HTR-8/SVneo (cell line): ENCODE measurements at regions not wholly inside any gene's neighbourhood (a gene's known extent, or its start where the extent isn't known, plus 50 kb on each side); places are given as distances from the start of the nearest gene placed in this dataset.
"Not testable (repeated sequence)": the region's sequence is repeated elsewhere in the genome, so short reads cannot be mapped to it uniquely, and the experiment has no call there.

Experiments
- DNase-seq: peaks from one replicate; pipeline ENCODE4 v3.0.0; 2011; ENCODE audit warnings: low spot score, mixed read lengths; ENCODE audit not compliant: insufficient read length
- FAIRE-seq: peaks from 2 replicates; lab custom pipeline; 2011; peaks lifted over from hg19 to GRCh38; lab: Jason Lieb, UNC

GRCh38 chr6:14381829-14382677 is 264.5 kb downstream of the CD83 start:
- no peak for DNase-seq
- no peak for FAIRE-seq

GRCh38 chr6:14382678-14383236 is 265.2 kb downstream of the CD83 start:
- FAIRE-seq (no peak), DNase-seq (no peak)

GRCh38 chr6:14383393-14384174 is 266.0 kb downstream of the CD83 start:
- FAIRE-seq (no peak), DNase-seq (no peak)

GRCh38 chr6:14384175-14384949 is 266.8 kb downstream of the CD83 start:
- no peak for DNase-seq
- FAIRE-seq: no peak

- FAIRE-seq (no peak), DNase-seq (no peak)
Observed at GRCh38 chr6:14386263-14386662, 268.7 kb downstream of the CD83 start.

GRCh38 chr6:14386668-14387067 is 269.1 kb downstream of the CD83 start:
- no peak for DNase-seq
- no peak for FAIRE-seq

GRCh38 chr6:14388371-14388770 is 270.8 kb downstream of the CD83 start:
- no peak for FAIRE-seq
- no peak for DNase-seq

GRCh38 chr6:14389776-14390175 is 272.2 kb downstream of the CD83 start:
- peak; percentile 54 for FAIRE-seq
- DNase-seq: not testable (repeated sequence)

GRCh38 chr6:14390805-14391204 is 273.2 kb downstream of the CD83 start:
- DNase-seq: no peak
- no peak for FAIRE-seq

GRCh38 chr6:14393910-14394309 is 276.3 kb downstream of the CD83 start:
- no peak for FAIRE-seq
- no peak for DNase-seq

GRCh38 chr6:14396392-14396791 is 278.8 kb downstream of the CD83 start:
- DNase-seq (no peak), FAIRE-seq (no peak)

GRCh38 chr6:14396826-14397517 is 279.4 kb downstream of the CD83 start:
- no peak for FAIRE-seq
- DNase-seq: peak; percentile 27

GRCh38 chr6:14397518-14397901 is 279.9 kb downstream of the CD83 start:
- FAIRE-seq: no peak
- no peak for DNase-seq

- FAIRE-seq: no peak
- DNase-seq: no peak
Observed at GRCh38 chr6:14398953-14399352, 281.4 kb downstream of the CD83 start.

GRCh38 chr6:14399635-14400034 is 282.1 kb downstream of the CD83 start:
- DNase-seq: no peak
- no peak for FAIRE-seq

- DNase-seq: no peak
- no peak for FAIRE-seq
Observed at GRCh38 chr6:14401246-14401645, 283.7 kb downstream of the CD83 start.

GRCh38 chr6:14406614-14407331 is 289.2 kb downstream of the CD83 start:
- no peak for DNase-seq

GRCh38 chr6:14408446-14408845 is 290.9 kb downstream of the CD83 start:
- no peak for DNase-seq
- FAIRE-seq: no peak

More at GRCh38 chr6:14406614-14407331, 289.2 kb downstream of the CD83 start:
- no peak for FAIRE-seq

- FAIRE-seq (no peak), DNase-seq (no peak)
Observed at GRCh38 chr6:14412026-14412425, 294.5 kb downstream of the CD83 start.
